Stomach (tissue), 4 donors: ENCODE measurements at regions not wholly inside any gene's neighbourhood (a gene's known extent, or its start where the extent isn't known, plus 50 kb on each side); places are given as distances from the start of the nearest gene placed in this dataset.

Experiments
- CTCF ChIP-seq, 7 experiments: fragments of 450-650 bp in 4 of 7; fragments of 200-600 bp in 3 of 7; sonication (generic) in 3 of 7; IDR thresholded peaks; one replicate each; pipeline ENCODE4 v1.5.1; 2016 to 2019; ENCODE audit warnings: antibody characterized with exemption in 7 of 7, control low read depth in 2 of 7, mild to moderate bottlenecking in 1 of 7
- EP300 ChIP-seq: sonication (generic); formaldehyde crosslinking; IDR thresholded peaks from one replicate; pipeline ENCODE4 v1.6.1; 2017; ENCODE audit warnings: antibody characterized with exemption
- POLR2A ChIP-seq, 4 donors: fragments of 450-650 bp; IDR thresholded peaks; one replicate each; pipeline ENCODE4 v1.6.1; 2016; ENCODE audit warnings: antibody characterized with exemption in 4 of 4, control low read depth in 2 of 4, mild to moderate bottlenecking in 1 of 4, moderate library complexity in 1 of 4

- no peak for TF ChIP-seq CTCF (IDR thresholded peaks at IDR 0.05)
- no peak for TF ChIP-seq POLR2A (IDR thresholded peaks at IDR 0.05)
- TF ChIP-seq EP300: no peak
Observed at GRCh38 chr16:17972460-17972943, 364.0 kb downstream of the NPIPA8 start.
